ENCODE measurements at regions not wholly inside any gene's neighbourhood (a gene's known extent, or its start where the extent isn't known, plus 50 kb on each side); places are given as distances from the start of the nearest gene placed in this dataset.

GRCh38 chr1:157234705-157235273, 96.6 kb upstream of the ETV3 start:
- H3K4me3 ChIP-seq (ENCODE audit: low read depth in 2 of 2, low read length in 1 of 2): no peak overlapping the region
- no peak overlapping the region for H3K4me2 ChIP-seq
- no peaks in the 10 kb centered on the region for H3K79me2 ChIP-seq (ENCODE audit: insufficient read depth)
- CTCF ChIA-PET: no interaction called here
- 3% methylated on average over 3 of the region's 3 CpGs for WGBS (ENCODE audit: low lambda C conversion rate)
- no peaks in the 10 kb centered on the region for H3F3A ChIP-seq (replicated peaks; ENCODE audit: insufficient read depth)
- no peaks in the 10 kb centered on the region for H4K20me1 ChIP-seq (ENCODE audit: insufficient read depth)
- no peak overlapping the region for H2AFZ ChIP-seq (ENCODE audit: low read depth)
- POLR2A ChIA-PET: no interaction called here
- H3K9ac ChIP-seq: no peak overlapping the region
- H3K9me3 ChIP-seq: no peaks in the 10 kb centered on the region
- no peaks in the 10 kb centered on the region for H3K9me2 ChIP-seq
- TF ChIP-seq MXI1 (IDR thresholded peaks at IDR 0.05; ENCODE audit: low read depth, low read length): no peak
- no peak for TF ChIP-seq GATA2 (CRISPR knock-in tag; IDR thresholded peaks at IDR 0.05)
- TF ChIP-seq ZBTB33 (IDR thresholded peaks at IDR 0.05; ENCODE audit: borderline replicate concordance, low read depth): no peak
- TF ChIP-seq NFIC (IDR thresholded peaks at IDR 0.05; ENCODE audit: borderline replicate concordance): no peak
- TF ChIP-seq SIN3A (IDR thresholded peaks at IDR 0.05; ENCODE audit: borderline replicate concordance, low read depth, low read length): no peak
- no peak for TF ChIP-seq GABPA (IDR thresholded peaks at IDR 0.05; ENCODE audit: low read depth)
- no peak for TF ChIP-seq TAF1 (IDR thresholded peaks at IDR 0.05; ENCODE audit: borderline replicate concordance, low read depth, low read length)
- TF ChIP-seq RAD21 (IDR thresholded peaks at IDR 0.05; ENCODE audit: low read length): no peak
- TF ChIP-seq PBX3 (IDR thresholded peaks at IDR 0.05): no peak
- no peak for TF ChIP-seq SMC3 (IDR thresholded peaks at IDR 0.05; ENCODE audit: low read depth, low read length)
- no peak for TF ChIP-seq RFX5 (IDR thresholded peaks at IDR 0.05; ENCODE audit: low read length)
- no peak for TF ChIP-seq IRF3 (IDR thresholded peaks at IDR 0.05; ENCODE audit: low read depth, low read length)
- TF ChIP-seq RCOR1 (IDR thresholded peaks at IDR 0.05; ENCODE audit: low read length): no peak
- no peak for TF ChIP-seq FOSL2 (IDR thresholded peaks at IDR 0.05; ENCODE audit: borderline replicate concordance, low read depth)
- peaks cover 5% of the 10 kb centered on the region; the same call in 1 of the 2 replicates for H3K27me3 ChIP-seq (ENCODE audit: insufficient read depth)
- H3K4me1 ChIP-seq (ENCODE audit: control insufficient read depth in 1 of 2, insufficient read depth in 2 of 2, low read depth in 1 of 2, low read length in 1 of 2): no peaks in the 10 kb centered on the region
- no peaks in the 10 kb centered on the region for H3K36me3 ChIP-seq (replicated peaks in 1 of 2; ENCODE audit: control insufficient read depth in 1 of 2, insufficient read depth in 2 of 2, low read length in 1 of 2)
- no peak for DNase-seq
- H3K27ac ChIP-seq (ENCODE audit: low read depth in 2 of 2, low read length in 1 of 2): no peak overlapping the region

- Histone ChIP-seq H3K4me3 (ENCODE audit: low read depth in 2 of 2, low read length in 1 of 2) (no peak overlapping the region), H3K9me2 (no peaks in the 10 kb centered on the region), H3F3A (replicated peaks; ENCODE audit: insufficient read depth) (no peaks in the 10 kb centered on the region), H3K27me3 (ENCODE audit: insufficient read depth) (no peaks in the 10 kb centered on the region; the same call in 1 of the 2 replicates), H3K4me1 (ENCODE audit: control insufficient read depth in 1 of 2, insufficient read depth in 2 of 2, low read depth in 1 of 2, low read length in 1 of 2) (no peaks in the 10 kb centered on the region), H3K79me2 (ENCODE audit: insufficient read depth) (no peaks in the 10 kb centered on the region), H4K20me1 (ENCODE audit: insufficient read depth) (no peaks in the 10 kb centered on the region), H3K9ac (no peak overlapping the region), H3K27ac (ENCODE audit: low read depth in 2 of 2, low read length in 1 of 2) (no peak overlapping the region), H2AFZ (ENCODE audit: low read depth) (no peak overlapping the region), H3K36me3 (replicated peaks in 1 of 2; ENCODE audit: control insufficient read depth in 1 of 2, insufficient read depth in 2 of 2, low read length in 1 of 2) (no peaks in the 10 kb centered on the region), H3K9me3 (no peaks in the 10 kb centered on the region), H3K4me2 (no peak overlapping the region)
- CTCF ChIA-PET: no interaction called here
- POLR2A ChIA-PET: no interaction called here
- DNase-seq: no peak
- WGBS (ENCODE audit: low lambda C conversion rate): 3% methylated on average over 1 of the region's 1 CpG
- TF ChIP-seq YY1 (IDR thresholded peaks at IDR 0.05; ENCODE audit: low read depth): no peak
- no peak for TF ChIP-seq FOXJ3 (CRISPR knock-in tag; IDR thresholded peaks at IDR 0.05)
- no peak for TF ChIP-seq SIN3A (IDR thresholded peaks at IDR 0.05; ENCODE audit: borderline replicate concordance, low read depth, low read length)
- no peak for TF ChIP-seq TCF12 (IDR thresholded peaks at IDR 0.05)
- TF ChIP-seq NRF1 (IDR thresholded peaks at IDR 0.05; ENCODE audit: low read depth, low read length): no peak
- TF ChIP-seq JUND (IDR thresholded peaks at IDR 0.05): no peak
- TF ChIP-seq IRF3 (IDR thresholded peaks at IDR 0.05; ENCODE audit: low read depth, low read length): no peak
- no peak for TF ChIP-seq GABPA (IDR thresholded peaks at IDR 0.05; ENCODE audit: low read depth)
- no peak for TF ChIP-seq RXRA (IDR thresholded peaks at IDR 0.05; ENCODE audit: borderline replicate concordance, low read depth)
- no peak for TF ChIP-seq RCOR1 (IDR thresholded peaks at IDR 0.05; ENCODE audit: low read length)
- TF ChIP-seq MEF2A (IDR thresholded peaks at IDR 0.05; ENCODE audit: borderline replicate concordance, low read depth): no peak
- TF ChIP-seq EZH2phosphoT487 (IDR thresholded peaks at IDR 0.05; ENCODE audit: borderline replicate concordance, low read depth): no peak
- TF ChIP-seq GATA2 (CRISPR knock-in tag; IDR thresholded peaks at IDR 0.05): no peak
- TF ChIP-seq PBX3 (IDR thresholded peaks at IDR 0.05): no peak
- TF ChIP-seq FOSL2 (IDR thresholded peaks at IDR 0.05; ENCODE audit: borderline replicate concordance, low read depth): no peak
These were observed 94.9 kb upstream of the ETV3 start for GRCh38 chr1:157233131-157233530.

All from SK-N-SH (cell line).